IMR-90 (cell line): ENCODE measurements at regions not wholly inside any gene's neighbourhood (a gene's known extent, or its start where the extent isn't known, plus 50 kb on each side); places are given as distances from the start of the nearest gene placed in this dataset.

Source experiments
- ATAC-seq: fragments of 200-7000 bp; cut with Tn5 transposase; 2 replicates; pipeline ENCODE4 v1.9.1; 2020; ENCODE audit warnings: low read depth, mild to moderate bottlenecking, moderate library complexity
- BruUV-seq: library from RNA; stranded (reverse); fragments of 400-500 nt; replicated peaks from 2 replicates; lab custom pipeline; 2021; lab: Mats Ljungman, UMichigan
- CTCF ChIA-PET: fragments of 300-600 bp; formaldehyde crosslinking; extraction: SDS; loops from one replicate; lab custom pipeline; 2021; ENCODE audit warnings: antibody characterized with exemption; lab: Yijun Ruan, JAX
- POLR2A ChIA-PET: fragments of 300-600 bp; sonication (Branson Sonifier 250); formaldehyde crosslinking; loops from one replicate; lab custom pipeline; 2022; ENCODE audit warnings: antibody characterized with exemption; ENCODE audit not compliant: unreplicated experiment; lab: Charles Lee
- DNase-seq: peaks from one replicate; pipeline ENCODE4 v3.0.0; 2013
- H2AFZ ChIP-seq: replicated peaks from 2 replicates; pipeline ENCODE3; 2013; ENCODE audit warnings: low read length, mild to moderate bottlenecking; ENCODE audit not compliant: poor library complexity
- H2AK5ac ChIP-seq: 2 replicates; pipeline ENCODE4 v1.6.1; 2013; ENCODE audit warnings: low read depth, low read length, inconsistent platforms
- H2AK9ac ChIP-seq: replicated peaks from 2 replicates; pipeline ENCODE3; 2013; ENCODE audit warnings: mild to moderate bottlenecking, low read depth, low read length, moderate library complexity; ENCODE audit not compliant: poor library complexity
- H2BK120ac ChIP-seq: 2 replicates; pipeline ENCODE4 v1.6.1; 2013; ENCODE audit warnings: low read depth, low read length, inconsistent platforms
- H2BK15ac ChIP-seq: 3 replicates; pipeline ENCODE4 v1.6.1; 2013; ENCODE audit warnings: low read depth, low read length, inconsistent platforms
- H2BK20ac ChIP-seq: 2 replicates; pipeline ENCODE4 v1.6.1; 2013; ENCODE audit warnings: low read depth, mild to moderate bottlenecking, inconsistent platforms, low read length, moderate library complexity
- H2BK5ac ChIP-seq: 2 replicates; pipeline ENCODE4 v1.6.1; 2013; ENCODE audit warnings: mild to moderate bottlenecking, low read depth, low read length, inconsistent platforms; ENCODE audit not compliant: poor library complexity, severe bottlenecking
- H3K14ac ChIP-seq: replicated peaks from 2 replicates; pipeline ENCODE4 v1.6.1; 2013; ENCODE audit warnings: low read depth, low read length, inconsistent platforms
- H3K18ac ChIP-seq: 2 replicates; pipeline ENCODE4 v1.6.1; 2013; ENCODE audit warnings: low read depth, low read length, control low read depth
- H3K23ac ChIP-seq: 2 replicates; pipeline ENCODE4 v1.6.1; 2013; ENCODE audit warnings: low read depth, low read length, inconsistent platforms
- H3K27ac ChIP-seq: 2 replicates; pipeline ENCODE4 v1.5.1; 2013; ENCODE audit warnings: mild to moderate bottlenecking, control low read depth, low read length; ENCODE audit not compliant: insufficient read depth
- H3K27me3 ChIP-seq: 2 replicates; pipeline ENCODE4 v1.6.1; 2013; ENCODE audit warnings: low read length; ENCODE audit not compliant: control insufficient read depth, insufficient read depth
- H3K36me3 ChIP-seq: 2 replicates; pipeline ENCODE4 v1.6.1; 2013; ENCODE audit warnings: low read length, mixed read lengths; ENCODE audit not compliant: control insufficient read depth, insufficient read depth
- H3K4ac ChIP-seq: 2 replicates; pipeline ENCODE4 v1.6.1; 2013; ENCODE audit warnings: low read depth, low read length, inconsistent platforms
- H3K4me1 ChIP-seq: 2 replicates; pipeline ENCODE4 v1.6.1; 2013; ENCODE audit warnings: low read length, mixed read lengths; ENCODE audit not compliant: control insufficient read depth, insufficient read depth
- H3K4me2 ChIP-seq: 2 replicates; pipeline ENCODE4 v1.6.1; 2013; ENCODE audit warnings: low read depth, mild to moderate bottlenecking, control low read depth, low read length, moderate library complexity
- H3K4me3 ChIP-seq: 2 replicates; pipeline ENCODE4 v1.5.1; 2013; ENCODE audit warnings: low read depth, mild to moderate bottlenecking, control low read depth, low read length, moderate library complexity; ENCODE audit not compliant: insufficient read depth
- H3K56ac ChIP-seq: 2 replicates; pipeline ENCODE4 v1.6.1; 2013; ENCODE audit warnings: low read length, inconsistent platforms; ENCODE audit not compliant: insufficient read depth; ENCODE audit errors: extremely low read depth
- H3K79me1 ChIP-seq, 2 experiments: 2 replicates each; pipeline ENCODE4 v1.6.1; 2013; ENCODE audit warnings: low read length in 2 of 2, inconsistent platforms in 1 of 2, low read depth in 1 of 2
- H3K9ac ChIP-seq: 2 replicates; pipeline ENCODE4 v1.6.1; 2013; ENCODE audit warnings: low read depth, low read length, control low read depth
- H3K9me1 ChIP-seq: 2 replicates; pipeline ENCODE4 v1.6.1; 2013; ENCODE audit warnings: low read length, inconsistent platforms; ENCODE audit not compliant: insufficient read depth
- H3K9me3 ChIP-seq: 2 replicates; pipeline ENCODE4 v1.6.1; 2013; ENCODE audit warnings: low read length; ENCODE audit not compliant: control insufficient read depth, insufficient read depth
- H4K20me1 ChIP-seq: 2 replicates; pipeline ENCODE4 v1.6.1; 2013; ENCODE audit warnings: low read length, inconsistent platforms; ENCODE audit not compliant: insufficient read depth
- H4K5ac ChIP-seq: 2 replicates; pipeline ENCODE4 v1.6.1; 2013; ENCODE audit warnings: mild to moderate bottlenecking, low read depth, low read length, control low read depth
- H4K8ac ChIP-seq, 2 experiments: 2 replicates each; pipeline ENCODE4 v1.6.1; 2013; ENCODE audit warnings: low read depth in 2 of 2, low read length in 2 of 2, control low read depth in 1 of 2, inconsistent platforms in 1 of 2
- H4K91ac ChIP-seq: 2 replicates; pipeline ENCODE4 v1.6.1; 2013; ENCODE audit warnings: low read depth, low read length, inconsistent platforms; ENCODE audit not compliant: insufficient read depth
- BHLHE40 ChIP-seq: fragments of 150-350 bp; IDR thresholded peaks from 2 replicates; pipeline ENCODE4 v1.6.1; 2016; ENCODE audit warnings: mild to moderate bottlenecking, low read depth, low read length
- CEBPB ChIP-seq: IDR thresholded peaks from 2 replicates; pipeline ENCODE4 v1.6.1; 2012; ENCODE audit warnings: low read depth, low read length, improper control_type of control experiment
- ELK1 ChIP-seq: fragments of 150-350 bp; IDR thresholded peaks from 2 replicates; pipeline ENCODE4 v1.6.1; 2016; ENCODE audit warnings: low read depth, mild to moderate bottlenecking, low read length, moderate library complexity, borderline replicate concordance
- MAFK ChIP-seq: IDR thresholded peaks from 2 replicates; pipeline ENCODE4 v1.6.1; 2012; ENCODE audit warnings: low read depth, low read length, improper control_type of control experiment
- MAZ ChIP-seq: IDR thresholded peaks from 2 replicates; pipeline ENCODE4 v1.6.1; 2012; ENCODE audit warnings: low read depth, mild to moderate bottlenecking, low read length, improper control_type of control experiment, moderate library complexity, borderline replicate concordance
- MXI1 ChIP-seq: IDR thresholded peaks from 2 replicates; pipeline ENCODE4 v1.6.1; 2012; ENCODE audit warnings: low read depth, mild to moderate bottlenecking, low read length, moderate library complexity, borderline replicate concordance
- NFE2L2 ChIP-seq: fragments of 150-350 bp; IDR thresholded peaks from 2 replicates; pipeline ENCODE4 v1.6.1; 2016; ENCODE audit warnings: low read depth, mild to moderate bottlenecking, low read length
- POLR2A ChIP-seq: IDR thresholded peaks from 2 replicates; pipeline ENCODE4 v1.6.1; 2012; ENCODE audit warnings: mild to moderate bottlenecking, low read depth, low read length
- RAD21 ChIP-seq: IDR thresholded peaks from 2 replicates; pipeline ENCODE4 v1.6.1; 2012; ENCODE audit warnings: low read length, improper control_type of control experiment
- RCOR1 ChIP-seq: IDR thresholded peaks from 2 replicates; pipeline ENCODE4 v1.6.1; 2012; ENCODE audit warnings: mild to moderate bottlenecking, low read length, improper control_type of control experiment; ENCODE audit not compliant: insufficient replicate concordance
- RFX5 ChIP-seq: IDR thresholded peaks from 2 replicates; pipeline ENCODE4 v1.8.0; 2012; ENCODE audit warnings: low read depth, mild to moderate bottlenecking, low read length, moderate library complexity
- SMC3 ChIP-seq: fragments of 150-350 bp; IDR thresholded peaks from 2 replicates; pipeline ENCODE4 v1.6.1; 2016; ENCODE audit warnings: low read depth, mild to moderate bottlenecking, antibody characterized with exemption, low read length, moderate library complexity
- dilution Hi-C: fragments of 300-500 bp; cut with HindIII; formaldehyde crosslinking; loops from one replicate; pipeline ENCODE4 v1.14.3; 2018; ENCODE audit warnings: low sequenced_read_pairs; ENCODE audit not compliant: unreplicated experiment
- in situ Hi-C: fragments of 300-500 bp; cut with MboI; formaldehyde crosslinking; loops from 3 replicates; pipeline ENCODE4 v1.14.3; 2019; ENCODE audit warnings: low sequenced_read_pairs, inconsistent platforms, mixed read lengths
- intact Hi-C: fragments of 100-400 bp; cut with micrococcal nuclease; formaldehyde crosslinking; loops from 2 replicates; pipeline ENCODE4 v1.10.0; 2022
- TF ChIP-seq, protein P1 (sequence below): fragments of 150-350 bp; IDR thresholded peaks from 2 replicates; pipeline ENCODE4 v1.6.1; 2017; ENCODE audit warnings: mild to moderate bottlenecking, antibody characterized with exemption, low read length, low read depth
- TF ChIP-seq, protein P2 (sequence below): conservative IDR thresholded peaks from 2 replicates; pipeline ENCODE4 v1.5.1; 2012; ENCODE audit warnings: mild to moderate bottlenecking, low read depth, low read length, improper control_type of control experiment

GRCh38 chr18:35910327-35910726, 62.2 kb upstream of the RMP24 start:
- H3K4me2 ChIP-seq: no peak overlapping the region
- no peak overlapping the region for H3K27ac ChIP-seq
- H2AK5ac ChIP-seq: no peak overlapping the region
- H2BK5ac ChIP-seq: no peak overlapping the region
- H3K27me3 ChIP-seq: peaks cover 8% of the 10 kb centered on the region
- intact Hi-C loops: no loop called here
- H3K14ac ChIP-seq: no peak overlapping the region
- TF ChIP-seq MXI1 (no peak), NFE2L2 (no peak), POLR2A (no peak), RCOR1 (no peak), RFX5 (no peak), RAD21 (no peak), ELK1 (no peak), SMC3 (no peak), MAFK (no peak), CEBPB (no peak), MAZ (no peak), BHLHE40 (no peak)
- TF ChIP-seq, protein P1, sequence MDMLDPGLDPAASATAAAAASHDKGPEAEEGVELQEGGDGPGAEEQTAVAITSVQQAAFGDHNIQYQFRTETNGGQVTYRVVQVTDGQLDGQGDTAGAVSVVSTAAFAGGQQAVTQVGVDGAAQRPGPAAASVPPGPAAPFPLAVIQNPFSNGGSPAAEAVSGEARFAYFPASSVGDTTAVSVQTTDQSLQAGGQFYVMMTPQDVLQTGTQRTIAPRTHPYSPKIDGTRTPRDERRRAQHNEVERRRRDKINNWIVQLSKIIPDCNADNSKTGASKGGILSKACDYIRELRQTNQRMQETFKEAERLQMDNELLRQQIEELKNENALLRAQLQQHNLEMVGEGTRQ: no peak
- TF ChIP-seq, protein P2, sequence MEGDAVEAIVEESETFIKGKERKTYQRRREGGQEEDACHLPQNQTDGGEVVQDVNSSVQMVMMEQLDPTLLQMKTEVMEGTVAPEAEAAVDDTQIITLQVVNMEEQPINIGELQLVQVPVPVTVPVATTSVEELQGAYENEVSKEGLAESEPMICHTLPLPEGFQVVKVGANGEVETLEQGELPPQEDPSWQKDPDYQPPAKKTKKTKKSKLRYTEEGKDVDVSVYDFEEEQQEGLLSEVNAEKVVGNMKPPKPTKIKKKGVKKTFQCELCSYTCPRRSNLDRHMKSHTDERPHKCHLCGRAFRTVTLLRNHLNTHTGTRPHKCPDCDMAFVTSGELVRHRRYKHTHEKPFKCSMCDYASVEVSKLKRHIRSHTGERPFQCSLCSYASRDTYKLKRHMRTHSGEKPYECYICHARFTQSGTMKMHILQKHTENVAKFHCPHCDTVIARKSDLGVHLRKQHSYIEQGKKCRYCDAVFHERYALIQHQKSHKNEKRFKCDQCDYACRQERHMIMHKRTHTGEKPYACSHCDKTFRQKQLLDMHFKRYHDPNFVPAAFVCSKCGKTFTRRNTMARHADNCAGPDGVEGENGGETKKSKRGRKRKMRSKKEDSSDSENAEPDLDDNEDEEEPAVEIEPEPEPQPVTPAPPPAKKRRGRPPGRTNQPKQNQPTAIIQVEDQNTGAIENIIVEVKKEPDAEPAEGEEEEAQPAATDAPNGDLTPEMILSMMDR: no peak
- H3K36me3 ChIP-seq: no peaks in the 10 kb centered on the region
- no peaks in the 10 kb centered on the region for H4K20me1 ChIP-seq
- BruUV-seq: no TSS peak
- no peak overlapping the region for H3K56ac ChIP-seq
- POLR2A ChIA-PET: no interaction called here
- no peak overlapping the region for H2BK15ac ChIP-seq
- no peaks in the 10 kb centered on the region for H3K4me1 ChIP-seq
- DNase-seq (no peak), ATAC-seq (no peak)
- H3K23ac ChIP-seq: no peak overlapping the region
- no peak overlapping the region for H4K91ac ChIP-seq
- no peak overlapping the region for H2AK9ac ChIP-seq
- H3K18ac ChIP-seq: no peak overlapping the region
- dilution Hi-C loops: no loop called here
- CTCF ChIA-PET: no interaction called here
- no peak overlapping the region for H2BK120ac ChIP-seq
- H4K8ac ChIP-seq: no peak overlapping the region
- no peak overlapping the region for H4K5ac ChIP-seq
- H3K9me1 ChIP-seq: no peaks in the 10 kb centered on the region
- H2BK20ac ChIP-seq: no peak overlapping the region
- no peaks in the 10 kb centered on the region for H3K79me1 ChIP-seq
- H3K9me3 ChIP-seq: no peaks in the 10 kb centered on the region
- no peak overlapping the region for H2AFZ ChIP-seq
- H3K4me3 ChIP-seq: no peak overlapping the region
- in situ Hi-C loops: no loop called here
- H3K4ac ChIP-seq: no peak overlapping the region
- no peak overlapping the region for H3K9ac ChIP-seq
